NCI-H2196 (cell line): ENCODE measurements at regions not wholly inside any gene's neighbourhood (a gene's known extent, or its start where the extent isn't known, plus 50 kb on each side); places are given as distances from the start of the nearest gene placed in this dataset.
"Not testable (repeated sequence)": the region's sequence is repeated elsewhere in the genome, so short reads cannot be mapped to it uniquely, and the experiment has no call there.

Source experiments
- DNase-seq: peaks from one replicate; lab custom pipeline; 2025; ENCODE audit not compliant: unreplicated experiment; lab: John Stamatoyannopoulos, UW

DNA sequence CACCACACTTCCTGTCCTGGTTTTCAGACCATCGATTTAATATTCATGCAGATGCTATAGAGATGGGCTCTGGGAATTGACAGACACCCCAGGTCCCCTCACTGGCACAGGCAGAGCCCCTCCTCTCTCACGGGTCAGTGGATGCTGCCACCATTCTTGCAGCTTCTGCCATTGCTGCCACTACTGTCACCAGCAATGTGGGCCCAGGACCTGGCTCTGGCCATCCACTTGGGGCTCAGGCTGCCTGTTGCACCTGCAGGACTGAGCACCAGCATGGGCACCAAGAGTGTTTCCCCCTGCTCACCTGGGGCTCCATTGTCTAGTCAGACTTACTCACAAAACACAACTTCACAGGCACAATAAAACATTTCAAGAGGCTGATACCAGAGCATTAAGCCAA is 479.0 kb upstream of the ZNF608 start:
- DNase-seq: no peak

DNA sequence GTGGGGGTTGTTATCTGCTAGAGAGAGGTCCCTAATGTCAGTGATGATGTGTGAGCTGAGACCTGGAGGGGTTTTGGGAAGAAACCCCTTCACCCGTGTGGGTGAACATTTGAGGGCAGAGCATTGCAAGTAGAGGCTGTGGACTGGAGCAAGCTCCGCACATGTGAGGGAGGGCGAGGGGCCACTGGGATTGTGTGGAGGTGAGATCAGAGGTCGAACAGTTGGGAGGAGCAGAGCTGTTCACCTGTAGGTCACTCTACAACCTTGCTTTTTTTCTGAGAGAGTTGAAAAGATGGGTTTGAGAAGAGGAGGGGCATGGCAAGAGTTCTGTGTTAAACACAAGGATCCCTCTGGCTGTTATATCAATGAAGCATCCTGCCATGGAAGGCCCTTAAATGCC is 480.4 kb upstream of the ZNF608 start:
- DNase-seq: no peak

DNA sequence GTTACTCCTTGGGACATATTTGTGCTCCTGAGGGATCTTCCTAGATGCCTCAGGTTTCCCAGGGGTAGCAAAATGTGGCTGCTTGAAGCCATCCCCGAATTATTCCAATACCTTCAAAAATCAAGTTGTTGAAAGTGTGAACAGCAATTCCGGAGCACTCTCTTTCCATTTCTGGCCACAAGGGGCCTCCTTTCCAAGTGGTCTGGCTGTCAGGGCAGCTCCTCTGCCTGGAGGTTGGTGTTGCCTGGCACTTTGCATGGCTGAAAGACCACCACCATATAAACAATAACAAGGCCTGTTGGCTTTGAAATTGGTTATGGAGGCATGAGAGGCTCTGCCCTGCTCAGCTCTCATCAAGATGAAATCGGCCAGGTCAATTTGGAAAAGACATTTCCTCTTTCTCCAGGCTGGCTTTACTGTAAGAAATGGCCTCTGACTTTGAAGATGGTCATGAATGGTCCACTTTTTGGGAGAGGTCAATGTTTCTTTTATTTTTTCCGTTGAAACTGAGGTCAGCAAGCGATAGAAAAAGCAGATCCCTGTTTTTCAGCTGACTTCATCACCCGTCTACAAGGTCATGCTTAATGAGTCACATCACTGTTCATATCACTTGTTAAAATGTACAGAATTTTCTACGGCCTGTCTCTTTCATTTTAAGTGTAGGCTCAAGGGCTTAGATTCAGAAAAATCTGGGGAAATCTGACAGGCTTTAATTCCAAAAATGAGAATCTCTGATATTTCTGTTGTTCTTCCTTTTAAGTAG is 481.1 kb upstream of the ZNF608 start:
- DNase-seq: no peak

DNA sequence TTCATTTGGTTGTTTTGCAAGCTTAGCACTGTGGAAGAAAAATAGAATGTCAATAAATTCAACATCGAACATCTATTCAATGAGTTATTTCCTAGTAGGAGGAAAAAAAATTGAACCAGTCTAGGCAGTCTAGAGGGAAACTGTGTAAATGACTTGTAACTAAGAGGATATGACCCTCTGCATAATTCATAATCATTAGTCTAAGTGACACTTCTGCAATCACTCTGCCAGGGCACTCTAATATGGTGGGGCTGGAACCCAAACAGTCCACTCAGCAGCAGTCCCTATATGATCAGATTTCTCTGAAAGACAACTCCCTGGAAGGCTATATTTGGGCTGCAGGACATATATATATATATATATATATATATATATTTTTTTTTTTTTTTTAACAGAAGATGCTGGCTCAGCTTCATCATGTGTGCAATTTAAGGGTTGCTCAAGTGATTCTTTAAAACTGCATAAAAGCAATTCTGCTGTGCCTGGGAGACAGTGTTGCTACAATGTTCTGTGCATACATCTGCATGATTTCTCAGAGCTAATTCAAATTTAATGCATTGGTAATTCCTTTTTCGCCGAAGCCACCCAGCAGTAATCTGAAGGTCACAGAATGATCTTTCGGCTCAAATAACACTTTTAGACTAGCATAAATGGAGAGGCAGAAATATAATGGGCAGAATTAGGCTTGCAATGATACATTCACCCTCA is 482.1 kb upstream of the ZNF608 start:
- DNase-seq: no peak

DNA sequence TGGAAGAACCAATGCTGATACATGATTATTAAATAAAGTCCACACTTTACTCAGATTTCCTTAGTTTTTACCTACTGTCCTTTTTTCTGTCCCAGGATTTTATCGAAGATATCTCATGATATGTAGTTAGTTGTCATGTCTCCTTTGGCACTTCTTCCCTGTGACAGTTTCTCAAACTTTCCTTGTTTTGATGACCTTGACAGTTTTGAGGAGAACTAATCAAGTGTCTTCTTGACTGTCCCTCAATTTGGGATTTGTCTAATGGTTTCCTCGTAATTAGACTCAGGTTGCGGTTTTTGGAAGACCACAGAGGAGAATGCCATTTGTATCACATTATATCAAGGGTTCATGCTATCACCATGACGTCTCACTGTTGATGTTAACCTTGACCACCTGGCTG is 483.1 kb upstream of the ZNF608 start:
- no peak for DNase-seq

DNA sequence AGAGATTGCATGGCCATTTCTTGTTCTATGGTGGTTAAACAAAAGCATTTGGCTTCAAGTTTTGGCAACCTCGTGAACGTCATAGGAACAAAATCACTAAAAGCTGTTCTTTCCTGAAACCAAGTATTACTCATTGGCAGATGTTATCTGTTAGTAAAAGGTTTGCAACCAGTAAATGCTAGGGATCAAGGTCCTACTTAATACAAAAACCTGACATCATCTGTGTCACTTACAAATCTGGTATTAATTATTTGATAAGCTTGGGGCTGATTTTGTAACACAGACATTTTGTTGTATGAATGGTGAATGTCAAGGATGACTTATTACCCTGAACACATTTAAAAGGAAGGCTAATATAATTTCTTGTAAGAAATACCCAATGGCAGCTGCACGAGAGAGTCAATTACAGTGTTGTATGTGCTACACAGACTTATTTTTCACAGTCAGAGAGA is 486.4 kb upstream of the ZNF608 start:
- DNase-seq: no peak

DNA sequence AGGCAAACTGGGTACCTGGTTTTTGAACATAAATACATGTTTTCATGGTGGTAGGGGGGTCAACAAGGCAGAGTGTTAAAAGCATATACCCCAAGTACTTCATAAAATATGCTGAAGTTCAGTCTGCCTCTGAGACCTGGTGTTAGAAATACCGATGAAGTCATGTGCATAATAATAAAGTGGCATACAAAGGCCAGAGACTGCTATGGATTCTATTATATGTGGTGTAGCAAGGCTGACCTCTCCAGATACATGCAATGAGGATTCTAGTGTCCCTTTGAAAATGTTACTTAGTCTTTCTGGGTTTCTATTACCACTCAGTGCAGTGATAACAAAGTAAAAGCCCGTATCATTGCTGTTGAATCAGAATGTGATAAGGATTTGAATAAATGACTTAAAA is 487.5 kb upstream of the ZNF608 start:
- no peak for DNase-seq

DNA sequence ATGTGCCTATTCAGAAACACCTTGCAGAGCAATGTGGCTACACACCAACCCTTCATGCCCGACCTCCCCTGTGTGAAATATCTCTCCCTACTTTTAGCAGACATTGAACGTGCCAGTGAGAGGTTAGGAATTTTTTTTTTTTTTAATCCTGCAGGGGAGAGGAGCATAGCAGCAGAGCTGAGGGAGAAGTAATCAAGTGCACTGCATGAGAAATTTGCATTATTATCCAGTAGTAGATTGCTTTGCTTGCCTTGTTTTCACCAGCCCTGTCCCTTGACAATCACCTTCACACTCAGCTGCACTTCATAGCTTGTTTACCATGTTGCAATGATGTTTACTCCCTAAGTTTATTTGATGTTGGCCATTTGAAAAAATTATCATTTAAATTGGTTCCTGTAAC is 489.6 kb upstream of the ZNF608 start:
- DNase-seq: no peak

DNA sequence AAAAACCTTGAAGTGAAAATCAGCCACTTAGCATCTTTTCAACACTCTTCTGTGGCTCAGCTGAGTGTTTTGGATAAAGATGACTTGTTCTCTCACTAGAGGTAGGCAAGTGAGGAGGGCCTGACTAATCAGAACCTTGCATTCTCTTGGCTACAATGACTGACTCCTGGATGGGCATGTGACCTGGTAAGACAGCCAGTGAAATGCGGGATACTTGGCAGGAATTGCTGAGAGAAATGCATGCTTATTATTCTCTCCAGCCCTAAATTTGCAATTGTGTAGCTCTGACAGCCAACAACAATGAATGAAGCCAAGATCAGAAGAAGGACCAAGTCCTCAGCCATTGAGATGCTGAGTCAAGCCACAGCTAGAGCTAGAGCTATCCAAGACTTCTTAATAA is 490.5 kb upstream of the ZNF608 start:
- no peak for DNase-seq

DNA sequence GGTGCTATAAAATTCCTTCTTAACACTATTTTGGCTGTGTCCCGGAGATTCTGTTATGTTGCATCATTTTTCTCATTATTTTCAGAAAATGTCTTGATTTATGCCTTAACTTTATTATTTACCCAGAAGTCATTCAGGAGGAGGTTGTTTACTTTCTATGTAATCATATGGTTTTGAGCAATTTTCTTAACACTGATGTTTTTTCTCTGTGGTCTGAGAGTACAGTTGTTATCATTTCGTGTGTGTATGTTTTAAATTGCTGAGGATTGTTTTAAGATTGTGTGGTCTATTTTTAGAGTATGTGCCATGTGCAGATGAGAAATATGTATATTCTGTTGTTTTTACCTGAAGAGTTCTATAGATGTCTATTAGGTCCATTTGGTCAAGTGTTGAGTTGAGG is 498.1 kb upstream of the ZNF608 start:
- DNase-seq: no peak

DNA sequence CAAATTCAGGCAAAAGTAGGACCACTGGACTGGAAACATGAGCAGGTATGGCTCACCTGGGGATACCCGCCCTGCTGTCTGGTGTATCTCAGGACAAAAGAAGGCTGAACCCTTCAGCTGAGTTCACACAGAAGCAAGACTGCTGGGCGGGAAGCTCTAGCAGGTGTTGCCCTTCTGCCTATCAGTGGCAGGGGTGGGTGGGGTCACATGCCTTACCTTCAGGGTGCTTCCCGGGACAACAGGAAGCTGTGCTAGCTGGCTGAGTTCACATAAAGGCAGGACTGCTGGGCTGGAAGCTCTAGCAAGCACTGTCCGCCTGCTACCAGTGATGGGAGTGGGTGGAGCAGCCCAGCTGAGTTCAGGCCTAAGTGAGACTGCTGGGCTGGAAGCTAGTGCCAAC is 498.8 kb upstream of the ZNF608 start:
- no peak for DNase-seq

DNA sequence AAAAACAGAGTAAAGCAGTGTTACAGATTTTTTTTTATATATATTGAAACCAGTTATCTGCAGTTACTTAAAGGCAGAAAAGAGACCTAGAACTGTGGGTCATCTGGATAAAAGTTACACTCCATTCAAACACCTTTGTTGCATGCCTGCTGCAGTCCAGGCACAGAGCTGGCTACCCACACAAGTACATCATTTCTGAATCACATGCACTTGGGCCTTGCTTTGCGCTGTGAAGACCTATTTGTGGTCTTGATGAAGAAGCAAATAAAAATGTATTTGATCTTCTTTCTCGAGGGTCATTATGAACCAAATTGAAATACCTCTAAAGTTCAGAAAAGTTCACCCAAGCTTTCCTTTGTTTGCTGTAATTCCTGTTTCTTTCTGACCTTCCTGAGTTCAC is 503.0 kb upstream of the ZNF608 start:
- no peak for DNase-seq

DNA sequence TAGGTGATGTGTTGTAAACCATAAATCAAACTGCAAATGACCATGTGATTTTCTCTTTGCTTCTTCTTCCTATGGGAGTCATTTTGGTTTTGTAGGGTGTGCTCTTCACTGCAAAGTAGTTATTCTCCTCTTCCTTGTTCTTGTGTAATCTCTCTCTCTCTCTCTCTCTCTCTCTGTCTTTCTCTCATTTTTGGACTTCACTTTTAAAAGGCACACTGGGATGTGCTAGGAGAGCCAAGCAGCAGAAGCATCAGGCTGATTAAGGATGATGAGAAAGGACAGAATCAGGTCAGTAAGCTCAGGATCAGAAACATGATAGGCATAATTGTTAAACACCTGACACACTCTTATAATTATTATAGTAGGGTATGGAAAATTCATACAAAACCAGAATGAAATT is 505.3 kb upstream of the ZNF608 start:
- DNase-seq: no peak

DNA sequence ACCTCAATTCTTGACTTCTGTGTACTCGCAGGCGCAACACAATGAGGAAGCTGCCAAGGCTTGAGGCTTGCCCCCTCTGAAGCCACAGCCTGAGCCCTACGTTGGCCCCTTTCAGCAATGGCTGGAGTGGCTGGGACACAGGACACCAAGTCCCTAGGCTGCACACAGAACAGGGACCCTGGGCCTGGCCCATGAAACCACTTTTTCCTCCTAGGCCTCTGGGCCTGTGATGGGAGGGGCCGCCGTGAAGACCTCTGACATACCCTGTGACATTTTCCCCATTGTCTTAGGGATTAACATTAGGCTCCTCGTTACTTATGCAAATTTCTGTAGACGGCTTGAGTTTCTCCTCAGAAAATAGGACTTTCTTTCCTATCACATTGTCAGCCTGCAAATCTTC is 507.2 kb upstream of the ZNF608 start:
- DNase-seq: not testable (repeated sequence)

DNA sequence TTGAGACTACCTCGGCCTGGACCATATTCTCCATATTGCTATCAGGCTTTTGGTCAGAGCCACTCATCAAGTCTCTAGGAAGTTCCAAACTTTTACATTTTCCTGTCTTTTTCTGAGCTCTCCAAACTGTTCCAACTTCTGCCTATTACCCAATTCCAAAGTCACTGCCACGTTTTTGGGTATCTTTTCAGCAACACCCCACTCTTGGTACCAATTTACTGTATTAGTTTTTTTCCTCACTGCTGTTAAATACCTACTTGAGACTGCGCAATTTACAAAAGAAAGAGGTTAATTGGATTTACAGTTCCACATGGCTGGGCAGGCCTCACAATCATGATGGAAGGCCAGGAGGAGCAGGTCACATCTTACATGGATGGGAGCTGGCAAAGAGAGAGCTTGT is 507.8 kb upstream of the ZNF608 start:
- DNase-seq: no peak

DNA sequence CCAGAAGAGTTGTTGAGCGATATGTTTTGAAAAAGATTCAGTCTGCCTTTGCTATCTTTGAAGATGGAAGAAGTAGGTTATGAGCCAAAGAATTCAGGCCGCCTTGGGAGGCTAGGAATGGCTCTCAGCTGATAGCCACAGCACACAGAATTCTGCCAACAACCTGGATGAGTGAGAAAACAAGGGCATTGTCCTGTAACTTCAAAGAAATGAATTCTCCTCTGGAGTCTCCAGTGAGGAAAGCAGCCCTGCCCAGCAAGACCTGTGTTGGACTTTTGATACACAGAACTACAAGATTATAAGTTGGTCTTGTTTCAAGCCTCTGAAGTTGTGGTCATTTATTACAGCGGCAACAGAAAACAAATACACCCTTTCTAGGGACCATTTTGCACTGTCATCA is 509.9 kb upstream of the ZNF608 start:
- no peak for DNase-seq

DNA sequence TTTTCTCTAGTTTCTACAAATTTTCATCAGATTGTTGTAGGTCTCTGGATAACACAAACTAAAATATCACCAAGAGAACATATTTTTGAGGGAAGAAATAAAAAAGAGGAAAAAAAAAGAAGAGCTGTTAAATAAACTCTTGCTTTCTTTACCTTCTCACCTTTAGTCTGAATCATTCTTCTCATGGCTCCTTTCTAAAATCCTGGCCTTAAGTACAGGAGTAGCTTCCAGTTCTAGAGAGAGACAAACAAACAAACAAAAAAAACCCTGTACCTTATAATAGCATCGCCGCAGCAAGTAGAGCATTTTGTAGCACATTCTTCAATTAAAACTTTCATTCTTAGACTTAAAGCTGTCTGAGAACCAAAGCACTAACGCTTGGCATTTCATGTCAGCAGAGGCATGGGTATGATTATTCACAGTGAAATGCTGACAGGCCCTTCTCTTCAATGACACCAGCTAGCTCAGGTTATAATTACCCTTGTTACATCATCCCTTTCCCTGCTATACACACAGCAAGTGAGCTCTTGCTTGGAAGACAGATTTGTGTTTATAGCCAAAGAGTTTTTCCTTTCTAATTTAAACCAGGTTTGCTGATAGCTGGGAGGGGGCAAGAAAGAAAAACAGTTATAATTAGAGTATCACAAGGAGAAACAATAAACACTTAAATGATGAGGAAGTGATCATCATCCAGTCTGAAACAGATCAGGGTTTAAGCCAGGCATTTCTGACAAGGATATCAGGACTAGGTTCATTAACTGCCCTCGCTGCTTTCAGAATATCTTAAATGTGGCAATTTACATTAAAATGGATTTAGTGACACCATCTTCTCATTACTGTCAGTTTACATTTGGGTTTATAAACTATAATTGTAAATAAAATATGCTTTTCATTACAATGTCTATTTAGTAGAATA is 510.9 kb upstream of the ZNF608 start:
- DNase-seq: no peak

DNA sequence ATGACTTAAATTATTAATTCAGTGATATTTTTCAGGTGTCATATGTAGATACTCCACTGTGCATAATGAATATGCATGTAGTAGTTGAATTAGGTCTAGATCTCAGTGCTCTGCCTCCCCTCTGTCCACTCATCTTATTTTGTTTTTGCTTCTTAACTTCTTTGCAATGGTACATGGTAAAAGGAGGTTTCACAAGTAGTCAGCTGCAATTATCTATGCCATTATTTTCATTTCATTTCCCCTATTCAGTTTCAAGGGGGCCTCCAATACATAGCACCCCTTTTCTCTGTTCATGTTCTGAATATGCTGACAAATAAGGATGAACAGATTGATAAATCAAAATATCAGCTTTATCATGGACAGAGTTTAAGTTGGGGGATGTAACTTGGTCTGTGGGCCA is 511.6 kb upstream of the ZNF608 start:
- no peak for DNase-seq

DNA sequence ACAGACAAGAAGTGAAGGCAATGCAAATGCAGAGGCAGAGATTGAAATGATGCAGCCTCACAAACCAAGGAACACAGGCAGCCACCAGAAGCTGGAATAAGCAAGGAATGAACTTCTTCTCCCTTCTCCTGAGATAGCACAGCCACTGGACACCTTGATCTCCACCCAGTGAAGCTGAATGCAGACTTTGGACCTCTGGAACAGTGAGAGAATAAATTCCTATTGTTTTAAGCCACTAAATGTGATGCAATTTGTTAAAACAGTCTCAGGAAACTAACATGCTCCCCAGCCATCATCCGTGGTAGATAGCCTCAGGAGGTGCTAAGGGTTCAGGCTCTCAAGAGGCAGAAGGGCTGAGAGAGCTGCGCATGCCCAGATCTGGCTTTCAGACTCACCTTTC is 512.2 kb upstream of the ZNF608 start:
- DNase-seq: no peak

DNA sequence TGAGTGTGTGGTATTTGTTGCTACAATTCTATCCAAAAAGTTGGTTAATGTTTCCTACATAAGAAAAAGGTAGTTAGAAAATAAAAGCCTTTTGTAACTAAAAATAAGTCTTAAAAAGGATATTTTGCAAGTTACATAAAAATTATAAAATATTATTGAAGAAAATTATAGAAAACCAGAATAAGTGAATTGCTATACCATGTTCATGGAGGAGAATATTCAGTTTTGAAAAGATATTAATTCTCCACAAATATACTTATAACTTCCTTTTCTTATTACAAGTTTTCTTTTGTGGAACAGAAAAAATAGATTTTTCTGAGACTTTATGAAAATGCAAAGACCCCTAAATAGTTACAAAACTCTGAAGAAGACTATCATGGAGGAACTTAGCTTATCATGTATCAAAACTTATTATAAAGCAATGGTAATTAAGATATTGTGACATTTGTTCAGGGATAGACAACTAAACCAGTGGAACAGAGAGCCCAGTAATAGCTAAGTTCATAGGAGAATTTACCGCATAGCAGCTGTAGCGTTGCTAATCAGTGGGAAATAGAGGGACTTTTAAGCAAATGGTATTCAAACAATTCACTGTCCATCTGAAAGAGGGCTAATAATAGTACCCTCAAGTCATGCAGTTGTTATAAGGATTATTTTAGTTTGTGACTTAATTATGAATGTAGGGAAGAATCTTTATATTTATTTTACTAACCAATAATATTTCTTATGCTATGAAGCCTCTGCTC is 515.2 kb upstream of the ZNF608 start:
- no peak for DNase-seq

DNA sequence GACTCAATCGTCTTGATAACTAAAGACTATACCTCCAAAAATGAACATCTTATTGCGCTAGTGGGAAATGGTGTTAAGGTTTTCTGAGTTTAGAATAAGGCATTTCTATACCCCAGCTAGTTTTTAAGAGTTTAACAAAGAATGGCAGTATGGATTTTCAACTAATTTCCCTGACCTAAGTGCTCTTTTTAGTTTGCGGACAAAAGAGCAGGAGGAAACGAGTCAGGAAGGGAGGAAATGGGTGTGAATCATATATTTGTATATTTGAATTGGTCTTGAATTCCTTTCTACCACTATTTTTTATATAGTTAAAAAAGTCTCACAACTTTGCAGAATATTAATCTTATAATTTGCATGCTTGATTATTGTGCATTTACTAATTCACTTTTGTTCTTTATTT is 516.3 kb upstream of the ZNF608 start:
- no peak for DNase-seq
